ENCODE measurements at regions not wholly inside any gene's neighbourhood (a gene's known extent, or its start where the extent isn't known, plus 50 kb on each side); places are given as distances from the start of the nearest gene placed in this dataset.

DNA sequence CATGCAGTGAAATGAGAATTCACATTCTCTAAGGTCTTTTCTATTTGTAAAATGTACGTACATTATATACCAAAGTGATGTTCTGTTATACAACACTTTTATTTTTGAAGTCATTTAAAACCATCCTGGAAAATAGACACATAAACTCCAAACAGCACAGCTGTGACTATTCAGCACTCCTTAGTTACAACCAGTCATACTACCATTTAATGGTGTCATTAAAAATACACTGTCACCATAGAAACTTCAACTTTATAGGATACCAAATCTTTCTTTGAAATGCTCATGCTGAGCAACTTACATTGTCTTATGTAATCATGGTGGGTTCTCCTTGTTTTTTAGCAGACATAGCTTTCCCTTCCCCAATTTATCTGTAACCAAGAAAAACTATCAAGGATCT, 85.3 kb downstream of the METTL4 start:
- TF ChIP-seq, protein P1, sequence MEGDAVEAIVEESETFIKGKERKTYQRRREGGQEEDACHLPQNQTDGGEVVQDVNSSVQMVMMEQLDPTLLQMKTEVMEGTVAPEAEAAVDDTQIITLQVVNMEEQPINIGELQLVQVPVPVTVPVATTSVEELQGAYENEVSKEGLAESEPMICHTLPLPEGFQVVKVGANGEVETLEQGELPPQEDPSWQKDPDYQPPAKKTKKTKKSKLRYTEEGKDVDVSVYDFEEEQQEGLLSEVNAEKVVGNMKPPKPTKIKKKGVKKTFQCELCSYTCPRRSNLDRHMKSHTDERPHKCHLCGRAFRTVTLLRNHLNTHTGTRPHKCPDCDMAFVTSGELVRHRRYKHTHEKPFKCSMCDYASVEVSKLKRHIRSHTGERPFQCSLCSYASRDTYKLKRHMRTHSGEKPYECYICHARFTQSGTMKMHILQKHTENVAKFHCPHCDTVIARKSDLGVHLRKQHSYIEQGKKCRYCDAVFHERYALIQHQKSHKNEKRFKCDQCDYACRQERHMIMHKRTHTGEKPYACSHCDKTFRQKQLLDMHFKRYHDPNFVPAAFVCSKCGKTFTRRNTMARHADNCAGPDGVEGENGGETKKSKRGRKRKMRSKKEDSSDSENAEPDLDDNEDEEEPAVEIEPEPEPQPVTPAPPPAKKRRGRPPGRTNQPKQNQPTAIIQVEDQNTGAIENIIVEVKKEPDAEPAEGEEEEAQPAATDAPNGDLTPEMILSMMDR (IDR thresholded peaks at IDR 0.05): no peak
- TF ChIP-seq POLR2A (IDR thresholded peaks at IDR 0.05): no peak

Measured in breast epithelium (tissue), 3 donors.